Trophoblast cell (in vitro differentiated cells and primary cell): ENCODE measurements at regions not wholly inside any gene's neighbourhood (a gene's known extent, or its start where the extent isn't known, plus 50 kb on each side); places are given as distances from the start of the nearest gene placed in this dataset.

ENCODE experiments used
- DNase-seq, 2 donors: peaks; one replicate each; pipeline ENCODE4 v3.0.0-alpha.2; 2016
- H2AFZ ChIP-seq: 2 replicates; pipeline ENCODE4 v1.6.1; 2013; ENCODE audit warnings: low read length, moderate library complexity, mild to moderate bottlenecking; ENCODE audit not compliant: insufficient read depth, poor library complexity
- H2AK5ac ChIP-seq: 2 replicates; pipeline ENCODE4 v1.6.1; 2013; ENCODE audit warnings: mild to moderate bottlenecking, low read length
- H2BK120ac ChIP-seq: 2 replicates; pipeline ENCODE4 v1.6.1; 2013; ENCODE audit warnings: low read length, mild to moderate bottlenecking, moderate library complexity; ENCODE audit not compliant: insufficient read depth, poor library complexity
- H2BK12ac ChIP-seq: 2 replicates; pipeline ENCODE4 v1.6.1; 2013; ENCODE audit warnings: mild to moderate bottlenecking, low read length, moderate library complexity
- H2BK5ac ChIP-seq: 2 replicates; pipeline ENCODE4 v1.6.1; 2013; ENCODE audit warnings: low read length, low read depth, moderate library complexity, mild to moderate bottlenecking; ENCODE audit not compliant: poor library complexity
- H3K14ac ChIP-seq: 2 replicates; pipeline ENCODE4 v1.6.1; 2013; ENCODE audit warnings: mild to moderate bottlenecking, low read length
- H3K18ac ChIP-seq: 2 replicates; pipeline ENCODE4 v1.6.1; 2013; ENCODE audit warnings: mild to moderate bottlenecking, low read length
- H3K23ac ChIP-seq: 2 replicates; pipeline ENCODE4 v1.6.1; 2013; ENCODE audit warnings: low read length
- H3K27ac ChIP-seq: 2 replicates; pipeline ENCODE4 v1.5.1; 2013; ENCODE audit warnings: low read depth, mild to moderate bottlenecking, inconsistent platforms, low read length, moderate library complexity
- H3K27me3 ChIP-seq: 2 replicates; pipeline ENCODE4 v1.6.1; 2013; ENCODE audit warnings: inconsistent platforms, mild to moderate bottlenecking, low read length, moderate library complexity; ENCODE audit not compliant: insufficient read depth
- H3K36me3 ChIP-seq, 2 experiments: 1 replicate in 1 of 2; 2 replicates in 1 of 2; pipeline ENCODE4 v1.6.1; 2013; ENCODE audit warnings: low read length in 2 of 2, mild to moderate bottlenecking in 2 of 2, moderate library complexity in 1 of 2; ENCODE audit not compliant: insufficient read depth in 2 of 2, control insufficient read depth in 1 of 2
- H3K4ac ChIP-seq: 2 replicates; pipeline ENCODE4 v1.6.1; 2013; ENCODE audit warnings: low read depth, mild to moderate bottlenecking, low read length, moderate library complexity
- H3K4me1 ChIP-seq, 2 experiments: 1 replicate in 1 of 2; 2 replicates in 1 of 2; pipeline ENCODE4 v1.6.1; 2013; ENCODE audit warnings: low read length in 2 of 2, mild to moderate bottlenecking in 2 of 2, moderate library complexity in 1 of 2; ENCODE audit not compliant: insufficient read depth in 2 of 2, control insufficient read depth in 1 of 2
- H3K4me2 ChIP-seq: 2 replicates; pipeline ENCODE4 v1.6.1; 2013; ENCODE audit warnings: inconsistent platforms, mild to moderate bottlenecking, low read length, moderate library complexity
- H3K4me3 ChIP-seq: 2 replicates; pipeline ENCODE4 v1.5.1; 2013; ENCODE audit warnings: mild to moderate bottlenecking, low read depth, low read length, inconsistent platforms
- H3K79me1 ChIP-seq: one replicate; pipeline ENCODE4 v1.6.1; 2013; ENCODE audit warnings: low read length
- H3K79me2 ChIP-seq: 2 replicates; pipeline ENCODE4 v1.6.1; 2013; ENCODE audit warnings: low read length, mild to moderate bottlenecking; ENCODE audit not compliant: control insufficient read depth, insufficient read depth, poor library complexity
- H3K9ac ChIP-seq: 2 replicates; pipeline ENCODE4 v1.6.1; 2013; ENCODE audit warnings: mild to moderate bottlenecking, low read length
- H3K9me3 ChIP-seq: 2 replicates; pipeline ENCODE4 v1.6.1; 2013; ENCODE audit warnings: low read depth, mild to moderate bottlenecking, control low read depth, inconsistent platforms, low read length; ENCODE audit not compliant: insufficient read depth
- H4K12ac ChIP-seq: 2 replicates; pipeline ENCODE4 v1.6.1; 2013; ENCODE audit warnings: low read depth, mild to moderate bottlenecking, low read length, moderate library complexity
- H4K8ac ChIP-seq: 2 replicates; pipeline ENCODE4 v1.6.1; 2013; ENCODE audit warnings: low read depth, mild to moderate bottlenecking, low read length, moderate library complexity
- H4K91ac ChIP-seq: one replicate; pipeline ENCODE4 v1.6.1; 2013; ENCODE audit warnings: low read depth, mild to moderate bottlenecking, low read length, moderate library complexity
- WGBS: extraction: QIAGEN DNeasy Blood & Tissue Kit; methylation state at CpG from one replicate; pipeline ENCODE4 v1.1.7; 2013; ENCODE audit warnings: missing lambda C conversion rate; ENCODE audit not compliant: insufficient read length, insufficient coverage; ENCODE audit errors: extremely low coverage; 5-methylcytosine and 5-hydroxymethylcytosine counted together

DNA sequence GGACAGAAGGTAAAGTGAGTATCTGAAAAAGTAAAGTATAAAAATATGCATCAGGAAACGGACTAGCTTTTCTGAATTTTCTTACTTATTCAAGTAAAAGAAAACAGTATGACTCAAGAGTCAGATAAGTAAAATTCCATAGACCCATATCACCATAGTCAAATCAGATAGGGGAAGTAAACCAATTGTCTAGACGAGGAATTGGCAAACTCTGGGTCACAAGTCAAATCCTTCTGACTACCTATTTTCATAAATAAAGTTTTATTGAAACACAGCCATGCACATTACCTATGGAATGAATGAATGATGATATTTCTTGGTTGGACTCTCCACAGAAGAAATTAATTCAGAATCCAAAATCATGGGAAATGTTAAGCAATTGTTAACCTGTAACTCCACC lies 59.1 kb upstream of the TMC1 start:
- DNase-seq = peak; percentile 34 to 88
- H3K27me3 ChIP-seq = no peaks in the 10 kb centered on the region
- no peak overlapping the region for H3K4me3 ChIP-seq
- no peak overlapping the region for H3K9ac ChIP-seq
- H3K14ac ChIP-seq = no peak overlapping the region
- H3K23ac ChIP-seq = no peak overlapping the region
- no peak overlapping the region for H3K27ac ChIP-seq
- H3K4ac ChIP-seq = no peak overlapping the region
- no peaks in the 10 kb centered on the region for H3K36me3 ChIP-seq
- peak overlapping the region; percentile 14 for H4K91ac ChIP-seq
- no peak overlapping the region for H2BK120ac ChIP-seq
- no peak overlapping the region for H2AK5ac ChIP-seq
- no peak overlapping the region for H2BK12ac ChIP-seq
- H2AFZ ChIP-seq = no peak overlapping the region
- H3K9me3 ChIP-seq = no peaks in the 10 kb centered on the region
- H3K4me1 ChIP-seq = peaks cover 0 to 2% of the 10 kb centered on the region in 2 experiments
- no peak overlapping the region for H4K8ac ChIP-seq
- no CpG with 5 or more reads among the region's 2 CpGs for WGBS
- H3K79me1 ChIP-seq = no peaks in the 10 kb centered on the region
- H4K12ac ChIP-seq = no peak overlapping the region
- no peaks in the 10 kb centered on the region for H3K79me2 ChIP-seq
- H3K18ac ChIP-seq = no peak overlapping the region
- H2BK5ac ChIP-seq = no peak overlapping the region
- H3K4me2 ChIP-seq = no peak overlapping the region

- Histone ChIP-seq H3K23ac (no peak overlapping the region), H2AFZ (no peak overlapping the region), H3K79me2 (no peaks in the 10 kb centered on the region), H3K18ac (no peak overlapping the region), H3K4ac (no peak overlapping the region), H3K9ac (no peak overlapping the region), H4K91ac (no peak overlapping the region), H4K12ac (no peak overlapping the region), H3K9me3 (no peaks in the 10 kb centered on the region), H3K14ac (no peak overlapping the region), H3K79me1 (no peaks in the 10 kb centered on the region), H2AK5ac (no peak overlapping the region), H2BK120ac (no peak overlapping the region), H3K27ac (no peak overlapping the region), H3K4me1 (peaks cover 0 to 2% of the 10 kb centered on the region in 2 experiments), H2BK5ac (no peak overlapping the region), H3K4me3 (no peak overlapping the region), H3K27me3 (no peaks in the 10 kb centered on the region), H4K8ac (no peak overlapping the region), H3K36me3 (no peaks in the 10 kb centered on the region), H3K4me2 (no peak overlapping the region), H2BK12ac (no peak overlapping the region)
- WGBS = no CpG with 5 or more reads among the region's 7 CpGs
- DNase-seq = no peak
Observed at GRCh38 chr9:72460342-72461312, 60.8 kb upstream of the TMC1 start.

GRCh38 chr9:72459308-72459707 lies 62.1 kb upstream of the TMC1 start:
- H3K9me3 ChIP-seq = no peaks in the 10 kb centered on the region
- H3K36me3 ChIP-seq = no peaks in the 10 kb centered on the region
- H2AFZ ChIP-seq = no peak overlapping the region
- H3K23ac ChIP-seq = no peak overlapping the region
- no peak overlapping the region for H3K27ac ChIP-seq
- peaks cover 0 to 2% of the 10 kb centered on the region in 2 experiments for H3K4me1 ChIP-seq
- no peak overlapping the region for H2BK5ac ChIP-seq
- no peak overlapping the region for H3K14ac ChIP-seq
- no peak overlapping the region for H3K4me3 ChIP-seq
- no peak overlapping the region for H2BK120ac ChIP-seq
- H2BK12ac ChIP-seq = no peak overlapping the region
- H3K79me1 ChIP-seq = no peaks in the 10 kb centered on the region
- H4K12ac ChIP-seq = no peak overlapping the region
- DNase-seq = no peak
- H2AK5ac ChIP-seq = no peak overlapping the region
- no peak overlapping the region for H3K4ac ChIP-seq
- H3K79me2 ChIP-seq = no peaks in the 10 kb centered on the region
- H4K91ac ChIP-seq = no peak overlapping the region
- no peak overlapping the region for H3K18ac ChIP-seq
- H3K4me2 ChIP-seq = no peak overlapping the region
- H3K9ac ChIP-seq = no peak overlapping the region
- no CpG with 5 or more reads among the region's 1 CpG for WGBS
- H3K27me3 ChIP-seq = no peaks in the 10 kb centered on the region
- no peak overlapping the region for H4K8ac ChIP-seq

DNA sequence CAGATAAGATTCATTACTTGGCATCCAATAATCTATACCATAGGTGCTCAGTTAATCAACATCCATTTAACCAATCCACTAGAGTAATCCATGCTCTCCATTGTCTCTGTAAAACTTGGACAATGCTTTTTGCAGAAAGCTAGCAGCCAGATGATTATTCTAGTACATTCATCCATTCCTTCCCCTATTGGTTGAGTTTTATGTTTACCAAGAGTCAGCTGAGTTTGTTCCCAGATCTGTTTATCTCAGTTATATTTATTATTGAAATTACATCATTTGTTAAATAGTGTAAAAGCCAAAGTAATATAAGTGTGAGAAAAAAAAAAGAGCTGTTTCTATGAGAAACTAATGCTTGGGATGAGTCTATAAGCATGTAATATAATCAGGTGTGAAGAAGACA lies 63.3 kb upstream of the TMC1 start:
- Histone ChIP-seq H3K27ac (no peak overlapping the region), H3K36me3 (no peaks in the 10 kb centered on the region), H3K27me3 (no peaks in the 10 kb centered on the region), H3K23ac (no peak overlapping the region), H3K4me1 (peaks cover 0 to 2% of the 10 kb centered on the region in 2 experiments), H2BK5ac (no peak overlapping the region), H3K79me2 (no peaks in the 10 kb centered on the region), H2BK12ac (no peak overlapping the region), H3K9me3 (no peaks in the 10 kb centered on the region), H2AFZ (no peak overlapping the region), H4K91ac (no peak overlapping the region), H4K8ac (no peak overlapping the region), H3K4me3 (no peak overlapping the region), H3K79me1 (no peaks in the 10 kb centered on the region), H3K9ac (no peak overlapping the region), H3K4ac (no peak overlapping the region), H3K4me2 (no peak overlapping the region), H3K14ac (no peak overlapping the region), H2AK5ac (no peak overlapping the region), H4K12ac (no peak overlapping the region), H3K18ac (no peak overlapping the region), H2BK120ac (no peak overlapping the region)
- DNase-seq = no peak
